H54 (cell line): ENCODE measurements at regions not wholly inside any gene's neighbourhood (a gene's known extent, or its start where the extent isn't known, plus 50 kb on each side); places are given as distances from the start of the nearest gene placed in this dataset.

Source experiments
- DNase-seq: peaks from one replicate; pipeline ENCODE4 v3.0.0; 2011; ENCODE audit warnings: low spot score, mixed read lengths; ENCODE audit not compliant: insufficient read length
- FAIRE-seq: peaks from 3 replicates; lab custom pipeline; 2011; peaks lifted over from hg19 to GRCh38; lab: Jason Lieb, UNC
- POLR2A ChIP-seq: IDR thresholded peaks from 2 replicates; pipeline ENCODE4 v1.6.1; 2011; ENCODE audit warnings: low read depth, mild to moderate bottlenecking, low read length

DNA sequence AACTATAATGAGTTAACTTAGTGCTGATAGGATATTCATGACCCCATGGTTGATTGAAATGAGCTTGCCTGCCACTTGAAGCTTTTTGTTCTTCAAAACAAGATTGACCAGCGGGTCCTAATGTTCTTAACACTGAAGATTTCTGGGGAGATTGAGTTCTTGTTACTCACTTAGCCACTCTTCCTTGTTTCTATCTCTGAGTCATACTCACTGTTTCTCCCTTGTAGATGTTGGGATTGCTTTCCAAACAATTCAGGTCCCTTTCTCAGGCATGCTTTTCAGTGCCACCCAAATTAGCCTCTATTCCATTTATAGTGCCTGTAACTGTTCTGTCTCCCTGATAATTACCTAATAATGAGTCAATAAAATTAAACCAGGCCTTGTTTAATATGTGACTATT lies 517.0 kb downstream of the SQOR start:
- FAIRE-seq (no peak), DNase-seq (no peak)
- TF ChIP-seq POLR2A, result no peak

GRCh38 chr15:46166750-46167149 lies 531.9 kb downstream of the SQOR start:
- TF ChIP-seq POLR2A, result no peak
- FAIRE-seq, result no peak

DNA sequence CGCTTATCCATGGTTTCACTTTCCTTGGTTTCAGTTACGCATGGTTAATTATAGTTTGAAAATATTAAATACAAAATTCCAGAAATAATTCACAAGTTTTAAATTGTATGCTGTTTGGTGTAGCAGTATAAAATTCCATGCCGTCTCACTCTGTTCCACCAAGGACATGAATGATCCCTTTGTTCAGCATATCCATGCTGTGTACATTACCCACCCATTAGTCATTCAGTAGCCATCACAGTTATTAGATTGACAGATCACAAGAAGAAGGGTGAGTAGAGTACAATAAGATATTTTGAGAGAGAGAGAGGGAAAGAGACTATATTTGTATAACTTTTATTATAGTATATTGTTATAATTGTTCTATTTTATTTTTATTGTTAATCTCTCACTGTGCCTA lies 535.5 kb downstream of the SQOR start:
- no peak for FAIRE-seq
- no peak for TF ChIP-seq POLR2A
- no peak for DNase-seq

More at GRCh38 chr15:46166750-46167149, 531.9 kb downstream of the SQOR start:
- DNase-seq, result no peak

- no peak for FAIRE-seq
Observed at GRCh38 chr15:46174122-46174521, 539.3 kb downstream of the SQOR start.

GRCh38 chr15:46177219-46177618 lies 542.4 kb downstream of the SQOR start:
- no peak for TF ChIP-seq POLR2A
- no peak for FAIRE-seq
- DNase-seq, result no peak

More at GRCh38 chr15:46174122-46174521, 539.3 kb downstream of the SQOR start:
- no peak for DNase-seq
- TF ChIP-seq POLR2A, result no peak

DNA sequence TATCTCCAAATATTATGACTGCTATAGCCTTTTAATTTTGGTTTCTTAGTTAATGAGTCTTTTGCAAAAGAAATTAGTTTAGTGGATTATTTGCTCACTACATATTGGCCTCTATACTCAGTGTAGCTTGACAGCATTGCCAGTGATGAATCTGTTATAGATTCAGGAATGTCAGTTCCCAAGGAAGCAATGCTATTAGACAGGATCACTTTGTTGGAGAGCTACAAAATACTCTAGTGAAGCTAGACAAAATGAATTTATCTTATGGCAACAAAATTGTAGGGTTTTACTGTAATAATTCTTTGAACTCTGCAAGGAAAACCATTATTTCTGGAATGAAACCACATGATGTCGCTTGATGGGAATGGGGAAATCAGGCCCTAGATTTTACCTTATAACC lies 543.3 kb downstream of the SQOR start:
- FAIRE-seq (no peak), DNase-seq (no peak)
- no peak for TF ChIP-seq POLR2A

- no peak for TF ChIP-seq POLR2A
- FAIRE-seq, result no peak
- DNase-seq, result no peak
Observed at GRCh38 chr15:46207341-46207740, 572.5 kb downstream of the SQOR start.

GRCh38 chr15:46213551-46213950 lies 578.7 kb downstream of the SQOR start:
- FAIRE-seq (no peak), DNase-seq (no peak)
- TF ChIP-seq POLR2A, result no peak

DNA sequence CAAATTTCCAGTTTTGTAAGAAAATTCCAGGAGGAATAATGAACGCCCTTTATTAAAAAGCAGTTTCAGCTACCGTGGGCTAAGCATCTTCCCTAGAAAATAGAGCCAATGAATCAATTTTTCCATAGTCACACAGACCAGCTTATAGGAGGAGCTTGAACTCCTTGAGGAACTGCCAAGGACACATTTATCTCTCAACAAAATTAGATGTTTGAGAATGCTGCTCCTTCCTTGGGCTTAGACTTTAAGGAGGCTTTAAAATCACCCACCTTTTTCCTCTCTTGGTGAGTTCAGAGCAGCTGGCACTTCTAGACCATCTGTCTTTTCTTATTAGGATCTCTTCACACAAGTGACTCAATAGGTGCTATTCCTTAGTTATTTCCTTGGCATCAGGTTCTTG lies 588.0 kb downstream of the SQOR start:
- TF ChIP-seq POLR2A, result no peak
- FAIRE-seq (no peak), DNase-seq (no peak)

DNA sequence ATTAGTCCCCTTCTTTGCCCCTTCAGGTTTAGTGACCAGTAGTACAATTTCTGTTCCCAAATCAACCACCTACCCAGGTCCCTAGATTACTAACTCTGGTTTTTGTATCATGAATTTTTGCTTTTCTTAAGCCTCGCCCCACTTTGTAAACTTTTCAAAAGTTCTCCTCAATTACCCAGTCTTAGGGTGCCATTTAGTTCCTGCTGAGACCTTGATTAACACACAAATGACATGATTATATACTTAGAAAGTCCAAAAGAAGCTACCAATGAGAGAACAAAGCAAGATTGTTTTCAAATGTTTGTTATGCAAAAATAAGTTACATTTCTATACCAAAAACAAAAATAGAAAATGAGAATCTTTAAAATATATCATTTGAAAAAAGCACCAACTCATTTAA lies 594.4 kb downstream of the SQOR start:
- DNase-seq, result no peak
- TF ChIP-seq POLR2A, result no peak
- FAIRE-seq, result no peak

DNA sequence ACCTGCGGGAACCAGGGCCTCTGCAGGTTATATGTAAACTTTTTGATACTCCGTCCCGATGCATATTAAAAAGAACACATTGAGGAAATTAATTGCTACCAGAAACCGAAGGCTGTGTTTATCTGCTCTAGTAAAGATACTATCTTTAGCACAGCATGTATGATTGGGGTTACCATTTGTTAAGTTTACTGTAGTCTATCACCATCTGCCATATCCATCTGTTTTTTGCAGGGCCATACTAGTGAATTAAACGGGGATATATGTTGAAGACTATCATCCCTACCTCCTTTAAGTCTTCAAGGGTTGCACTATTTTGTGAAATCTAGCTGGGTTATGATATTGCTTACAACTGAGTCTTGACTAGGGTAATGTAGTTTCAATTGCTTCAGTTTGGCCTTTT lies 597.0 kb downstream of the SQOR start:
- TF ChIP-seq POLR2A, result no peak
- FAIRE-seq (no peak), DNase-seq (no peak)

GRCh38 chr15:46232471-46232870 lies 597.6 kb downstream of the SQOR start:
- DNase-seq (no peak), FAIRE-seq (no peak)
- TF ChIP-seq POLR2A, result no peak

GRCh38 chr15:46242935-46243334 lies 608.1 kb downstream of the SQOR start:
- FAIRE-seq (no peak), DNase-seq (no peak)
- TF ChIP-seq POLR2A, result no peak

DNA sequence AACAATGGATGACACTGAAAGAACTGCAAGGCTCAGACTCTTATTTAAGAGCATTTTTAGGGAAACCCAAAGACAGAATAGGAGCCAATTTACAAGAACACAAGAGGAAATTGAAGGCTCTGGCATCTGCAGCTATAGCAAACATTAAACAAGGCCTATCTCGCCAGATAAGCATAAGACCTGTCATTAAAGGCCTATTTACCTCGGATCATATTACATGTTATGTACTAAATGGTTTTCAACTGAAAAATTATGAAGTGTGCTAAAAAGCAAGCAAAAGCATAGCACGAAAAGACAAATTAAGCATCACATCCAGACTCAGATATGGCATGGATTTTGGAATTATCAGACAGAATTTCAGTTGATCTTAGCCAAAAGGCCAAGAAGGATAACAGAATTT lies 617.1 kb downstream of the SQOR start:
- TF ChIP-seq POLR2A, result no peak
- no peak for DNase-seq
- FAIRE-seq, result no peak

GRCh38 chr15:46258056-46258455 lies 623.2 kb downstream of the SQOR start:
- no peak for TF ChIP-seq POLR2A
- DNase-seq, result no peak
- FAIRE-seq, result no peak

DNA sequence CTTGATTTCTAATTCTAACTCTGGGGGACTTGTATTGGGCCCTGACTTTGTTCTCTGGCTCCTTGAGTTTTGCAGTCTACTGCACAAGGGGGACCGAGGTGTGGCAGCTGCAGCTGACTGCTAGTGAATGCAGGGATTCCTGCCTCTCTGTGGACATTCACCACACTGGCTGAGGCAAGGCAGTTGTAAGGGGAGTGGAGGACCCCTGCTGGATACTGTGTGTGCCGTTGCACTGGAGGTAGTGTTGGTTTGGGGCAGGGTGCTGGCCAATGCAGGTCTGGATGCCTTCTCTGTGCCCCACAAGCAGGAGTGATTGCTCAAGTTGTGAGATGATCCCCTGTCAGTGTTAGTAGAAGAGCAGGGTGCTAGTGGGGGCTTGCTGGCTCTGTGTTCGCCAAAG lies 626.1 kb downstream of the SQOR start:
- FAIRE-seq (no peak), DNase-seq (no peak)
- no peak for TF ChIP-seq POLR2A
